ENCODE measurements at regions not wholly inside any gene's neighbourhood (a gene's known extent, or its start where the extent isn't known, plus 50 kb on each side); places are given as distances from the start of the nearest gene placed in this dataset.

DNA sequence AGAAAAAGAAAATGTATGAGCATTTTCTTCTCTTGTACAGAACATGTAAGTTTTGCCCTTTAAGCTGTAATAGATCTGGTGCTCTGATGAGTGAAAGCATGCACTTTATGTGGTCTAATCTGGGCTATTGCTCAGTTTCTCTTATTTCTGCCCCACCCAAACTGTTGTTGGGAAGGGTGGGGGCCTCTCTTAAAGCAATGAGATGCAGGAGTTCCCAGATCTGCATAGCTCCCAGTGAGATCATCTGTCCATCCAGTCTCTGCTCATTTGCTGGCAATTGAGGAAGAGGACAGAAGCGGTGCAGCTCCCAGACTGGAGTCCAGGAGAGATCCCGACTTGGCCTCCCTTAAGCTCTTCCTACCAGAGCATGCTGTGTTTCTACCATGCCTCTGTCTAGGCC lies 114.9 kb upstream of the SORCS3 start:
- peaks cover 9% of the 10 kb centered on the region for H3K27me3 ChIP-seq (ENCODE audit: low read depth)
- H3K36me3 ChIP-seq: no peaks in the 10 kb centered on the region
- H3K27ac ChIP-seq (replicated peaks): no peak overlapping the region
- intact Hi-C loops (cut with micrococcal nuclease): no loop called here
- TF ChIP-seq, protein P1, sequence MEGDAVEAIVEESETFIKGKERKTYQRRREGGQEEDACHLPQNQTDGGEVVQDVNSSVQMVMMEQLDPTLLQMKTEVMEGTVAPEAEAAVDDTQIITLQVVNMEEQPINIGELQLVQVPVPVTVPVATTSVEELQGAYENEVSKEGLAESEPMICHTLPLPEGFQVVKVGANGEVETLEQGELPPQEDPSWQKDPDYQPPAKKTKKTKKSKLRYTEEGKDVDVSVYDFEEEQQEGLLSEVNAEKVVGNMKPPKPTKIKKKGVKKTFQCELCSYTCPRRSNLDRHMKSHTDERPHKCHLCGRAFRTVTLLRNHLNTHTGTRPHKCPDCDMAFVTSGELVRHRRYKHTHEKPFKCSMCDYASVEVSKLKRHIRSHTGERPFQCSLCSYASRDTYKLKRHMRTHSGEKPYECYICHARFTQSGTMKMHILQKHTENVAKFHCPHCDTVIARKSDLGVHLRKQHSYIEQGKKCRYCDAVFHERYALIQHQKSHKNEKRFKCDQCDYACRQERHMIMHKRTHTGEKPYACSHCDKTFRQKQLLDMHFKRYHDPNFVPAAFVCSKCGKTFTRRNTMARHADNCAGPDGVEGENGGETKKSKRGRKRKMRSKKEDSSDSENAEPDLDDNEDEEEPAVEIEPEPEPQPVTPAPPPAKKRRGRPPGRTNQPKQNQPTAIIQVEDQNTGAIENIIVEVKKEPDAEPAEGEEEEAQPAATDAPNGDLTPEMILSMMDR (IDR thresholded peaks at IDR 0.05; ENCODE audit: borderline replicate concordance): no peak
- H3K9me3 ChIP-seq (replicated peaks): no peaks in the 10 kb centered on the region
- DNase-seq: no peak
- H3K4me1 ChIP-seq: no peaks in the 10 kb centered on the region
- H3K4me3 ChIP-seq: no peak overlapping the region

DNA sequence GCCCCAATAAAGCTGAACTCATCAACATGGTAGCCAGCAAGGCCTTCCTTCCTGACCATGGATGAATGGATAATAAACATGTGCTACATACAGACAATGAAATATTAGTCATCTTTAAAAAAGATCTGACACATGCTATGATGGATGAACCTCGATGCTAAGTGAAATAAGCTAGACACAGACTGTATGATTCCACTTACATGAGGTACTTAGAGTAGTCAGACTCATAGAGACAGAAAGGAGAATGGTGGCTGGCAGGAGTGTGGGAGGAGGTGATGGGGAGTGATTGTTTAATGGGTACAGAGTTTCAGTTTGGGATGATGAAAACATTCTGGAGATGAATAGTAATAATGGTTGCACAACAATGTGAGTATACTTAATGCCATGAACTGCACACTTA lies 114.1 kb upstream of the SORCS3 start:
- H3K9me3 ChIP-seq (replicated peaks): no peaks in the 10 kb centered on the region
- no peaks in the 10 kb centered on the region for H3K4me1 ChIP-seq
- peaks cover 9% of the 10 kb centered on the region for H3K27me3 ChIP-seq (ENCODE audit: low read depth)
- no peaks in the 10 kb centered on the region for H3K36me3 ChIP-seq
- intact Hi-C loops (cut with micrococcal nuclease): no loop called here
- H3K27ac ChIP-seq (replicated peaks): no peak overlapping the region
- no peak overlapping the region for H3K4me3 ChIP-seq
- DNase-seq: no peak
- TF ChIP-seq, protein P1 (IDR thresholded peaks at IDR 0.05; ENCODE audit: borderline replicate concordance): no peak

DNA sequence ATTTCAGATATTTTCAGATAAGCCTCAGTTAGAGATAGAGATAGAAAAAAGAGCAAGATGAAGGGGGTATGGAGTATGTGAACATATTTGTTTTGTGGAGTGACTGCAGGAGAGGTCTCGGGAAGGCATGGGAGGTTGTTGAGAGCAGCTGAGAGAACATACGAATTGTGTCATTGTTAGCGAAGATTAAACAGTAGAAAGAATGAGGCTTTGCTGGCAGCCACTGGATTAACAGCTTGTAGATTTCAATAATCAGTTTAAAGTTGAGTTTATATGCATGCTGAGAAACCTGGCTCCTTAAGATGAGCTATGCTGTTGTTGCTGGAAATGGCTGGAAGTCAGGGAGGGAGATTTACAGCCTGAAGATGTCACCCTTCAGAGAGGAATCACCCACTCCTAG lies 100.9 kb upstream of the SORCS3 start:
- no peak for DNase-seq
- H3K36me3 ChIP-seq: no peaks in the 10 kb centered on the region
- intact Hi-C loops (cut with micrococcal nuclease): no loop called here
- H3K27me3 ChIP-seq (ENCODE audit: low read depth): peaks cover 37% of the 10 kb centered on the region
- TF ChIP-seq, protein P1 (IDR thresholded peaks at IDR 0.05; ENCODE audit: borderline replicate concordance): no peak
- no peaks in the 10 kb centered on the region for H3K9me3 ChIP-seq (replicated peaks)
- H3K27ac ChIP-seq (replicated peaks): no peak overlapping the region
- no peak overlapping the region for H3K4me3 ChIP-seq
- no peaks in the 10 kb centered on the region for H3K4me1 ChIP-seq

DNA sequence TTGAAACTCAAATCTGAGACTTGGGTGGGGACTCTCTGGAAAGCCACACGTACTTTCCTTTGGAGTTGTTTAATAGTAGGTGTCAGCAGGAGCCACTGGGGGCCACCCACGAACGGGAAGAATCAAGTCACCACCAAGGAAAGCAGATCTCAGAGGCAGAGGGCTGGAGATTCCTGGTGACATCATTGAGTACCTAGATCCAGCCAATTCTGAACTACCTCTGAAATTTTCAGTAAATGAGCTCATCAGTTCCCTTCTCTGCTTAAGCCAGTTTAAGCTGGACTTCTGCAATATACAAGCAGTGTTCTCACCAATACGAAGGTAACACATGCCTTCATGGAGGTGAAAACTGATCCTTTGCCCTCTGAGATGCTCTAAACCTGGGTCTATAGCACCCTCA lies 99.3 kb upstream of the SORCS3 start:
- no peak for DNase-seq
- Histone ChIP-seq H3K4me3 (no peak overlapping the region), H3K27me3 (ENCODE audit: low read depth) (peaks cover 28% of the 10 kb centered on the region), H3K4me1 (no peaks in the 10 kb centered on the region), H3K36me3 (no peaks in the 10 kb centered on the region), H3K9me3 (replicated peaks) (no peaks in the 10 kb centered on the region), H3K27ac (replicated peaks) (no peak overlapping the region)
- TF ChIP-seq, protein P1 (IDR thresholded peaks at IDR 0.05; ENCODE audit: borderline replicate concordance): no peak
- intact Hi-C loops (cut with micrococcal nuclease): no loop called here

DNA sequence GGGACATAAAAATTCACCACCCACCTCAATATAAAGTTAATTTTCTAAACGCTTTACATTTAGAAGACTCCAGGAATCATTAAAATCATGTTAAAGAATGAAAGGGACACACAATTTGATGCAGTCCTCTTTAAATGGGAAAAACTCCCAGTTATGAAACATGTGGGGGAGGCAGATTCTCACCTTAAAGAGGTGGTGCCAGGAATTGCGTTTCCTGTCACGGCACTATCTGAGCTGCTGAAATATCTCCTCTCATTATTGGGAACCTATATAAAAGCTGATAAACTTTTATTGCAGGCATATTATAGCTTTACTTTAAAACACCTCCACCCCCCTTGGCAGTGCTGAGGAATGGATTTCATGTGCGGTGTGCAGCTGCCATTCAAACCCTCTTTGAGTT lies 94.8 kb upstream of the SORCS3 start:
- TF ChIP-seq, protein P1 (IDR thresholded peaks at IDR 0.05; ENCODE audit: borderline replicate concordance): no peak
- peaks cover 40% of the 10 kb centered on the region for H3K27me3 ChIP-seq (ENCODE audit: low read depth)

DNA sequence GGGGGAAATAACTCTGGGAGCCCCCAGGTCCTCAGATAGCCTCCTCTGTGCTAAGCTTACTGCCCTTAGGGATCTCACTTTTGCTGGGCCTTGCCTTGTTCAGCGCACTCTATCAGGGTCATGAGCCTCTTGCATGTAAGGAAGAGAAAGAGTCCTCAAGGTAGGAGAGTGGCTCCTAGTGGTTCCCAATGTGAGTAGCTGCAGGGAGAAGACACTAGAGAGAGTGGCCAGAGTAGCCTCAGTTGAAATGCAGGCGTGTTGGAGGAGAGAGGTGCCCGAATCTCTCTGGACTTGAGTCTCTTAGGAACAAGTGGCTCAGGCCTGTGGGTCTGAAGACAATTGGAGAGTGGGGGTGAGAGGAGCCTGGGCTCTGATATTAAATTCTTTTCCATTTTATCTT lies 94.3 kb upstream of the SORCS3 start:
- Histone ChIP-seq H3K4me3 (no peak overlapping the region), H3K27me3 (ENCODE audit: low read depth) (peaks cover 44% of the 10 kb centered on the region), H3K9me3 (replicated peaks) (no peaks in the 10 kb centered on the region), H3K27ac (replicated peaks) (no peak overlapping the region), H3K36me3 (no peaks in the 10 kb centered on the region), H3K4me1 (no peaks in the 10 kb centered on the region)
- intact Hi-C loops (cut with micrococcal nuclease): no loop called here
- DNase-seq: no peak
- TF ChIP-seq, protein P1 (IDR thresholded peaks at IDR 0.05; ENCODE audit: borderline replicate concordance): no peak

More for the DNA sequence above, 94.8 kb upstream of the SORCS3 start:
- H3K36me3 ChIP-seq: no peaks in the 10 kb centered on the region
- no peak overlapping the region for H3K27ac ChIP-seq (replicated peaks)
- intact Hi-C loops (cut with micrococcal nuclease): no loop called here
- H3K9me3 ChIP-seq (replicated peaks): no peaks in the 10 kb centered on the region
- no peak overlapping the region for H3K4me3 ChIP-seq
- H3K4me1 ChIP-seq: no peaks in the 10 kb centered on the region
- no peak for DNase-seq
